ENCODE measurements at regions not wholly inside any gene's neighbourhood (a gene's known extent, or its start where the extent isn't known, plus 50 kb on each side); places are given as distances from the start of the nearest gene placed in this dataset.

GRCh38 chr2:217181512-217181911 lies 321.6 kb upstream of the TNP1 start (continued):
- TF ChIP-seq AKNA (CRISPR knock-in tag; IDR thresholded peaks at IDR 0.05; ENCODE audit: borderline replicate concordance) (no peak), MLXIP (CRISPR knock-in tag; IDR thresholded peaks at IDR 0.05; ENCODE audit: borderline replicate concordance) (no peak), MAFG (CRISPR knock-in tag; IDR thresholded peaks at IDR 0.05) (no peak), ZNF142 (CRISPR knock-in tag; IDR thresholded peaks at IDR 0.05) (no peak), FOXO1 (CRISPR knock-in tag; IDR thresholded peaks at IDR 0.05) (no peak), ZNF619 (CRISPR knock-in tag; IDR thresholded peaks at IDR 0.05) (no peak)
